ENCODE measurements at regions not wholly inside any gene's neighbourhood (a gene's known extent, or its start where the extent isn't known, plus 50 kb on each side); places are given as distances from the start of the nearest gene placed in this dataset.

DNA sequence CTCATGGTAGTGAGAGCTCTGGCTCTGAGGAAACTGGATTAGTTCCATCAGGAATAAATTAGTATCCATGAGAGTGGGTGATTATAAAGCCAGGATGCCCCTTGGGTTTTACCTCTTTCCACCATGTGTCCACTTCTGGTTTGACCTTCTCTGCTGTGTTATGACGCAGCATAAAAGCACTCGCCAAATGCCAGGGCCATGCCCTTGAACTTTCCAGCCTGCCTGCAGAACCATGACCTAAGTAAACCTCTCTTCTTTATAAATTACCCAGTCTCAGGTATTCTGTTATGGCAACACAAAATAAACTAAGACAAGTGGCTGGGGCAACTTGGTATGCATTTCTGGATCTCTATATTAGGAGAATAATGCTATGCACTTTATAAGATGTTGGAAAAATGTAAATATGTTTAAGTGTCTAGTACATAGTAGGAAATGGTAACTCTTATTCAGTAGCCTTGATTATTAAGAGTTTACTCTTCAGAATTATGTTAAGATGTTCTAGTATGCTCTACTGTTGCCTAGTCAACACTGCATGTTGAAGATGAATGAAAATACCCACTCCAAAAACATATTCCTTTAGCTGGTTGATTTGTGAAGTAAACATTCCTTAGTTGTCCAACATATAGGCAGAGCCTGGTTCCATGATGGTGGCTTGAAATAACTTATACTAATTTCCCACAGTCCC lies 455.6 kb upstream of the TMPO start:
- no peak for DNase-seq (ENCODE audit: low spot score)

DNA sequence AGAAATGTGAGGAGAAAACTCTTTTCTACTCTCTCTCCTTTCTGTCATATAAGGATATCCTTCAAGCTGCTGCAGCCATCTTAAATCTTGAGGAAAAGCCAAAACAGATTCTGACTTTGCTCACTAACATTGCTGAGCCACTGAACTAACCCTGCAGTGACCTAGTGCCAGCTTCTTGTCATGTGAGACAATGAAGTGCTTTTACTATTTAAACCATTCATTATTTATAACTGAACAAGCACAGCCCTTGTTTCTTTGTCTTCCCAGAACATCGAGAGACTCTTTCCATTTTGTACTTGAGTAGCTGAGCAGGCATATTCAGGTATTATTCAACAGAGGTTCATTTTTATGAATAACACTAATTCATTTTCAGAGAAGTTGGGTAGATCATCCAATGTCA lies 455.0 kb upstream of the TMPO start:
- DNase-seq (ENCODE audit: low spot score), result no peak

DNA sequence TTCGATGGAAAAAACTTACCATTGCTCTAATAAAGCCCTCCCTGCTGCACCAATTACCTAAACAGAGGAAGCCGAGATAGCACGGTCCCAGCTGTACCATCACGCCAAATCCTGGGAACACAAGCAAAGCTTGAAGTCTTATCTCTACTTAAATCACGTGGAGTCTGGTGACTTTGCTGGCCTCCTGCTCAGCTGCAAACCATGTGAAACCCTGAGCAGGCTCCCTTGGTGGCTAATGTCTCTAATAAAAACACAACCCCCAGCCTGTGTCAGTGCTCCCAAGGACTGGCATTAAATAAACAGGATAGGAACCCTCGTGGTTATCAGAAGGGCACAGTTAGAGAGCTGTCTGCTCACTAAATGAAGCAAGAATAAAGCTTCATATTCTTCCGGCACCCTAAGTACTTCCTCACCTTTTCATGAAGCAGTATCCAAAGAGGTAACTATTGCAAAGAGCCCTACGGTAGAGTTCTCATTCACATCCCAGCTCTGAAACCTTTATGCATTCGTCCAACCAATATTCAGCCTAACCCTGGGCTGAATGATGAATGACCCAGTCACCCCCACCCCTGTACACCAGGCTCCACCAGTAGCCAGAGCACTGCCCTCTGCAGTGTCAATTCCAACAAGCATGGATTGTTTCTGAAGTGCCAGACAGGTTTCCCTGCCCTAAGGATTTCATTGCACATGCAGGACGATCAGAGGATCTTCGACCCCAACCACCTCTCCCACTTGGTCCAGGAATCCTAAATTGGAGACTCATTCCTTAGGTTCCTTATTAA lies 452.7 kb upstream of the TMPO start:
- DNase-seq (ENCODE audit: low spot score), result no peak

DNA sequence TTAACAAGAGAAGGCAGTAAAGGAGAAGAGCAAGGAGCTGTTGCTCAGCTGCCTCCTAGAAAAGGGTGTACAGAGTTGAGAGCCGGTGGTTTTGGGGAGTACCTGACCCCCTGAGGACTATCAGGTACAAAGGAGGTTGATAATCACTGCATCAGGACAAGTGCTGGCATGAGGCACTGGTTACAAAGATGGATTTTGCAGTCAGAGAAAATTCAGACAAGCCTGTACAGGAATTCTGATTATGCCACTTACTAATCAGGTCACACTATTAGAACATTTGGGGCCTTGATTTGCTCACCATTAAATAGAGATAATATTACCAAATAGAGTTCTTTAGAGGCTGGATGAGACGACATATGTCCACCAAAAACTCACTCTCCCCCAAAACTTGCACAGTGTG lies 450.9 kb upstream of the TMPO start:
- DNase-seq (ENCODE audit: low spot score), result peak; percentile 39

DNA sequence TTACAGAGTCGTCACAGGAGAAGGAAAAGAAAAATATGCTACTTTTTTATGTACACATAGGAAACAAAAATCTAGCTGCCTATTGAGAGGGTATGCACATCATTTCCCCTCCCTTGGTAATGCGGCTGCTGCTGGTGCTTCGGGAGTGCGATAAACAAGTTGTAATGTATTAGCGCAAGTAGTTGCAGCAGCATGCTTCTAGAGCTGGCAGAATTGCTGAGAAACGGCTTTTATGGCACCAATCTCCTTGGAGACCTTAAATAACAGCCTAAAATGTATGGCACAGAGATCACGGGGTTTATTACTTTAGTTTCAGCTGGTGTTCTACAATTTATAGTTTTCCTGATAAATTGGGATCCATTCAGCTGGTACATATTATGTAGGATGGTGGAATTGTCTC lies 447.6 kb upstream of the TMPO start:
- no peak for DNase-seq (ENCODE audit: low spot score)

DNA sequence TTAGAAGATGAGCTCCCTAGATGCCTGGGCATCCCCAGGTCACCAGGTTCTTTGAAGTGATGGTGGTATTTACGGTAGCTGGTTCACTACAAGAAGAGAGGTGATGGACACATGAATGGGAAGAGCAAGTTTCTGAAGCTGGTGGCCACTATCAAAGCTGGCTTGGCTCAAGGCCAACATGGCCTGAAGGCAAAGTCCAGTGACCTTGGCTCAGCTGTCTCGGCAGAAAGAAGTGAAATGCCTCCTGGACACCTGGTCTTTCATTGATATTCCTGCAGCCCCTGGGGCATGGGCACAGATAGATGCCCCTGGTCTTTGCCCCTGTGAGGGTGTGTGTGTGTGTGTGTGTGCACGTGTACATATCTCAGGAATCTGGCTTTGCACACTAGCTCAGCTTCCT lies 441.8 kb upstream of the TMPO start:
- DNase-seq (ENCODE audit: low spot score), result no peak

DNA sequence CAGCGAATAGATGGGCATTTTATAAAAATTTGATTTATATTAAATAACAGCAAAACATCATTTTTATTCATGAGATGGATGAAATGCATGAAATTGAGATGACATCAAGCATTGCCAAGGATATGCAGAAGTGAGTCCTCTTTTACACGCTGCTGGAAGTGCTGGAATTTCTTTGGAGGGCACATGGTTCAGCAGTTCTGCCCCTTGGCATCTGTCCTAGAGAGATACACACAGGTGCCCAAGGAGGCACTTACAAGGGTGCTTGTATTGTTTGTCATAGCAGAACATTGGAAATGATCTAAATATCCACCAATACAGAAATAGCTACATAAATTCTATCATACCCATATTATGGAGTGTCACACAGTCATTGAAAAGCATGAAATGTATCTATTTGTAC lies 441.1 kb upstream of the TMPO start:
- no peak for DNase-seq (ENCODE audit: low spot score)

DNA sequence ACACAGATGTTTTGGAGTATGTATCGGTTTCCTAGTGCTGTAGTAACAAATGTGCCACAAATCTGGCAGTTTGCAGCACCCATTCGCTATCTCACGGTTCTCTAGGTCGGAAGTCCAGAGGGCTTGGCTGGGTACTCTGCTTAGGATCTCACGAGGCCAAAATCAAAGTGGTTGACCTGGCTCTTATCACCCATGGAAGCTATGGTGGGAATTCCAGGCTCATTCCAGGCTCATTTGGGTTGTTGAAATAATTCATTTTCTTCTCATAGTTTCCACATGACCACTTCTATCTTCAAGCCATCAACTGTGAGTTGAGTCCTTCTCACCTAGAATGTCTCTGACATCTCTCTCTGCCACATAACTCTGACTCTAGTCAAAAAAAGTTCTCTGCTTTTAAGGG lies 431.0 kb upstream of the TMPO start:
- no peak for DNase-seq (ENCODE audit: low spot score)

DNA sequence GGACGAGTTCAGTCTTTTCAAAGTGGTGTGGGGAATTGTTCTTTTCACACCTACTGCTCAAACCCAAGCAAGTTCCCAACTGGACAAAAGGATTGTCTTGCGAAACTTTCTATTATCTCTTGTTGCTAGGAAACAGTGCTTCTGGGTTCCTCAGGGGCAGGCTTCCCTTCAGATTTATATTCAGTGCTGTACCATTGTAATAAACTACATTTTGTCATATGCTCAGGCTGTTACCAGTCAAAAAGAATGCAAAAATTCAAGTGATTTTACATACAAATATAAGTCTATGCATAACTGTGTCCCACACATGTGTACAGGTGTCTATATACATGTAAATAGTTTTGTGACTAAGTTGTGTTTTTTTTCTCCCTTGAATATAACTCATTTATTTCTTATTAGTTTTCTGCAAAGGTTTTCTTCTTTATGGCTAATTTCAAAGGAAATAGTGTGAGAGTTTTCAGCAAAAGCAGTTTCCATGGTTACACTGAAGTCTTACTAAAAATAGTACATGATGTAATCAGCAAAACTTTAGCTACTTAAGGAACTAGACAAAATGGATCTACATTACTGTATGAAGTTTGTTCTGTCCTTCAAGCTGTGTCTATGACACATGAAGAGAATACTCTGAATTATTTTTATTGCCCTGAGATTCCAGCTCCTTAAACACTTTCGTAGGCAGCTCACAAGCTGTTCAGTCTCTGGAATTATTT lies 430.2 kb upstream of the TMPO start:
- DNase-seq (ENCODE audit: low spot score), result peak; percentile 88

DNA sequence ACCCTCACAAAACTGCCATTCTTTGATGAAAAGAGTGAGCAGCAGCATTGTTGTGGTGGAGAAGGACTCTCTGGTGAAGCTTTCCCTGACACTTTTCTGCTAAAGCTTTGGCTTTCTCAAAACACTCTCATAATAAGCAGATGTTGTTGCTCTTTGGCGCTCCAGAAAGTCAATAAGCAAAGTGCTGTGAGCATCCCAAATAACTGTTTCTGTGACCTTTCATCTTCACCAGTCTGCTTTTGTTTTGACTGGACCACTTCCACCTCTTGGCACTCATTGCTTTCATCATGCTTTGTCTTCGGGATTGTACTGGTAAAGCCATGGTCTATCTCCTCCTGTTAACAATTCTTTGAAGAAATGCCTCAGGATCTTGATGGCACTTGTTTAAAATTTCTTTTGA lies 424.7 kb upstream of the TMPO start:
- peak; percentile 21 for DNase-seq (ENCODE audit: low spot score)

DNA sequence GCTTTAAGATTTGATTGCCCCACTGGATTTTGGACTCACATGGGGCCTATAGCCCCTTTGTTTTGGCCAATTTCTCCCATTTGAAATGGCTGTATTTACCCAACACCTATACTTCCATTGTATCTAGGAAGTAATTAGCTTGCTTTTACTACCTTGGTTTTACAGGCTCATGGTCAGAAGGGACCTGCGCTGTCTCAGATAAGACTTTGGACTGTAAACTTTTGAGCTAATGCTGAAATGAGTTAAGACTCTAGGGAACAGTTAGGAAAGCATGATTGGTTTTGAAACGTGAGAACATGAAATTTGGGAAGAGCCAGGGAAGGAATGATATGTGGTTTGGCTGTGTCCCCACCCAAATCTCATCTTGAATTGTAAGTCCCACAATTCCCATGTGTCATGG lies 419.0 kb upstream of the TMPO start:
- no peak for DNase-seq (ENCODE audit: low spot score)

DNA sequence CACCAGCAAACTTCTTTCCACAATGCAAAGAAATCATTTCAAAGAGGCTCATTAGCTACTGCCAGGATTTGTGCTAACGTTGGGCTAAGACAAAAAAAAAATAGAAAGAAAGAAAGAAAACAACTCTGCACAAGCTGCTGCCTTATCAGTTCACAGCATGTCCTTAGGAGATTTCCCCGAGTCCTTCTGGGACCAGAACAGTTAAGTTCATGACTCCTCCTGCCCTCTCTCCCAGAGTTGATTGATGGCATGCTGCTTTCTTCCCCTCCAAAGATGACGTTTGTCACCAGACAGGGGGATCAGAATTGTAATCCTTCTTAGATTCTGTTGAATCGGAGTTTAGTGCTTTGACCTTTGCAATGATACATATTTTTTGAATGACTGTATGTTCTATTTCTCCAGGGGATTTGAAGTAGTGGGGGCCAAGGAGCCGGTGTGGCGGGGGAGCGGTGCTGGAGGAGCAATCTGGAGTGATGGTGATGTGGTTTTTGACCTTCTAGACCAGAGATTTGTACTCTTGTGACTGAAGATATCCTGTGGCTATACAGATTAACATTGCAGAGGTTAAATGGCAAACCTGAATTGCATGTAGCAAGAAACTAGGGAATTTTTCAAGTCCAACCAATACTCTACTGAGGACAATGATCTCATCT lies 409.2 kb upstream of the TMPO start:
- DNase-seq (ENCODE audit: low spot score), result peak; percentile 84

DNA sequence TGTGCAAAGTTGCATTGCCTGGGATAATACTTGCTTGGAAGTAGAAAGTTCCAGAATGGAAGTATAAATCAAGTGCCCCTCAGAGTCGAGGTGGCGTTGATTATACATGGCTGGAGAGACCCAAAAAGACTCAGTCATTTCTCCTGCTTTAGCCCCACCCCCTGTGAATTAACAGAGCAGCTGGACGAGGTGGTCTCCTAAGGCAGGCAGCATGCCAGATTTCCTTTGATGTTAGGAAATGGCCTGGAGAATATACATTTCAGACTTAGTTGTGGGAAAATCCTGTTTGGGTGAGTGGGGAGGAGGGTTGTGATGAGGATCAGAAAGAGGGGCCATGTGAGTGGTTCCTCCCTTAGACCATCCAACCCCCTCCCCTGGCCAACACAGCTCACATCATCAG lies 406.1 kb upstream of the TMPO start:
- no peak for DNase-seq (ENCODE audit: low spot score)

DNA sequence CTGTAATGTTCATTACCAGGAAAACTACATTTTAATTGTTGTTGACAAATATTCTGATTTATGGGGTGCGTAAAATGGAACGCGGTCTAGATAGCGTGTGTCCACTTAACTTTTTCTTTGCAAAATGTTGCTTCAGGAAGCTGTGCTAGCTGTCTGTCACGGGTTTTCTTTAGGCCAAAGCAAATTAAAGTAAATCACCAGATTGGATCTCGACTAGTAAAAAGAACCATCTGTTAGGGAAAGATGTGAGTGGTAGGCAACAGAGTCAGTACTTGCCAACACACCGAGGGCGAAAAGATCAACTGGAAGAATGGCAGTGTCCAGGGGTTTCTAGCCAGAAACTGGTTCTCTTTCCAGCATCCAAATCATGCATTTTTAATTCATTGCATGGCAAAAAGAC lies 404.9 kb upstream of the TMPO start:
- DNase-seq (ENCODE audit: low spot score), result no peak

DNA sequence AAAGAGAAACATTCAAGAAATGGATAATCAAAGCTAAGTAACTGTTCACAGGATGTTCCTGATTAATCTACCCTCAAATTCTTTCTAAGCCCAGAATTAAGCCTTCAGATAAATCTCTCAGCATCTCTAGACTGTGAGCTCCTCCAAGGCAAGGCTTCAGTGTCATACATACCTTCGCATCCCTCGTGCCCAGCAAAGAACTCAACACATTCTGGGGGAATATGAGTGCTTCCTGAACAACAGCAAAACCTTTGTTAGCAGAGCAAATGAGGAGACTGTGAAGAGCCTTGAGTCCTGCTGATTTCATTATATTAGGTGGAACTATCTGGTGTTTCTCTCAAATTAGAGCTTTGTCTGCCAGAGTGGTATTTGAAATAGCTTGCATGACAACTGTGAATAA lies 401.8 kb upstream of the TMPO start:
- DNase-seq (ENCODE audit: low spot score), result no peak

DNA sequence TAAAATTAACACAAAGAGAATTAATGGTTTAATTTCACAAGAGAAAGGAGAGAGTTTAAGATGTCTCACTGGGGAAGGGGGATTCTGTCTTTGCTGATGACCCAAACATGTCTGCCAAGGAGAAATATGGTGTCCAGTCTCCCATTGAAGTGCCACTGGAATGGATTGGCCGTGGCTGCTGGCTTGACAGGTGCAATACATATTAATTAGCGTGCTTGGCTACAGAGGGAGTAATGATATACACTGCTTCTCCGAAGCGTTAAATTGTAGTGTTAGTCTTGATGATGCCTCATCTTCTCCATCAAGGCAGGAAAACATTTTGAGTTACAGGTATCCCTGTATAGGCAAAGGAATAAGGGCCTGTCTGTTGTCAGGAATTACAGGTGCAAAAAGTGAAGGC lies 393.4 kb upstream of the TMPO start:
- no peak for DNase-seq (ENCODE audit: low spot score)

DNA sequence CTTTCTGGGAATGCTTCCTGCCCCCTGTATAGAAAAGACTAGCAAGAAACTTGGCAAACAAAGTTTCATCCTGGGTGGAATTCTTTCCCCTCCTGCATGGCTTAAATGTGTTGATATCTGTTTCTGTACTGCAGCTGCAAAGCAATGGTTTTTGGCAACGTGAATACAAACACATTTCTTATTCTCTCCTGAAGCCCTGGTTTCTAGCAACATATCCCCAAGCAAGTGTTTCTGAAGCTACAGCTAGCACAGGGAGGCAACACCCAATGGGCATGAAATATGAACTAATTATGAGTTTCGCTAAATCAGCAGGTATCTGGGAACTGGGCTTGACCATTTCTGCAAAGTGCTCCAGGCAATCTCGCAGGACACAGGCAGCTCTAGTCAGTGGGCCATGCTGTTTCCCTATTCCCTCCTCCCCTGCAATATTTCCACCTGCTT lies 392.3 kb upstream of the TMPO start:
- DNase-seq (ENCODE audit: low spot score), result peak; percentile 56

DNA sequence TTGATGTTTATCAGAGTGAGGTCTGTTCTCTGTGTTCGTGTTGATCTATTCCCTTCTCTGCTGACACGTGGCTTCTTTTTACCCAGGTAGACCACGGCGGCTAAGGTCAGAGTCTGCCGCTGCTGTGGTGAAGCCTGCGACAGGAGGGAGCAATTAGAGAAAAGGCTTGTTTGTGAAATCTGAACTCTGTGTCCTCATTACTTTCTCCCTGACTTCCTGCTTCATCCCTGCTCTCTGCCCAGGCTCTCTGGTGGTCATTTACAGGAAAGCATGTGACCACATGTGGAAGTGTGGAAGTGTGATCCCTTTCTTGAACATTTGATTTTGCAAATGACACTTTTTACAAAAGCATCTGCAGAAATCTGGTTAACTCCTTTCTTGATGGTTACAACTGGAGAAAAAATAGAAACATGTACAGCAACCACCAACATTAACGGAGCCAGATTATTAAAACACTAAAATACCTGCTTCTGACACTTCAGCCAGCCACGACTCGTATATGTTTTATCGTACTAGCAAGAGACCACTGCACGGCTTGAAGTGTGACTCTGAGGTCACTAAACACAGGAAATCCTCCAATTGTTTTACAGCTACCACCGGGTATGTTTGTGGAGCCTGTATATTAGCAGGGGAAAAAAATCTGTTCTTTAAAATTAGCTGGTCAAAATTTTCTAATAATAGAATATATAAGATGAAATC lies 388.6 kb upstream of the TMPO start:
- DNase-seq (ENCODE audit: low spot score), result no peak

DNA sequence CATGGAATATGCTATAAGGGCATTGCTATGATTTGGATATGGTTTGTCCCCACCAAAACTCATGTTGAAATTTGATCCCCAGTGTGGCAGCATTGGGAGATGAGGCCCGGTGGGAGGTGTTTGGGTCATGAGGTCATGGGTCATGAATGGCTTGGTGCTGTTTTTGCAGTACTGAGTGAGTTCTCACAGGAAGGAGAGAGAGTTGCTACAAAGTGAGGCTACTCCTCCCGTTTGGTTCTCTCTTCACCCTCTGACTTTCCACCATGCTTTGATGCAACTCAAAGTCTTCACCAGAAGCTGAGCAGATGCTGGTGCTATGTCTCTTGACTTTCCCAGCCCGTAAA lies 388.1 kb upstream of the TMPO start:
- DNase-seq (ENCODE audit: low spot score), result no peak

DNA sequence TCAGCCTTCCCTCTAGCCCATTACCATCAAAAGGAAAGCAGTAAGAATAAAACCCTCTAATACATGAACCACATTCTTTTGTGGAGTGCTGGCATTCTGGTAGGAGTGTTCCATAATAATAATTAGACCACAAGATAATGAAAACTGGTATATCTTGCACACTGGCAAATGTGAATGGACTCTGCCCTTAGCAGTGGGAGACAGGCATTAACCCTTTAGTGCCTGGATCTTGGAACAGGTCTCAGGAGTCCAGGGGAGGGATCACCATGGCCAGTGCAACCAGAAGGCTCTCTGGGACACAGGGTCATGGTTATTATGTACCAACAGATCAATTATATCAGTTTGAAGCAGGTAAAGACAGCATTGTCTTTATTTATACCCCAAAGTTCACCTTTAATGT lies 387.5 kb upstream of the TMPO start:
- no peak for DNase-seq (ENCODE audit: low spot score)

DNA sequence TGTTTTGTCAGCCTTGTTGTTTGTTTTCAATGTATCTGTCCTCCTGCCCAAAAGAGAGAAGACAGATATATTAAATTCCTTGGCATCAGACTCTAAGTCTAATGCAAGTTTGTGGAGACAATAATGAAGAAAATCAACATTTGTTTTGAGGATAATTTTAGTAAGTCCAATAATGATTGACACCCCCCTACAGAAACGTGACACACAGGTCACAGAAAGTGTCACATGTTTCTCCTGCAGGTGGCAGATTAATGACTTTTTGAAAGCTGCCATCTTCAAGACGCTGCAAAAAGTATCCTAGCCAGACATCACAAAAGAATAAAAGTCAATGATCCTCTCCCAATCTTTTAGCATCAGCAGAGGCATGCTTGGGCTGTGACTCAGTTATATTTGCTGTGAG lies 378.8 kb upstream of the TMPO start:
- DNase-seq (ENCODE audit: low spot score), result no peak

DNA sequence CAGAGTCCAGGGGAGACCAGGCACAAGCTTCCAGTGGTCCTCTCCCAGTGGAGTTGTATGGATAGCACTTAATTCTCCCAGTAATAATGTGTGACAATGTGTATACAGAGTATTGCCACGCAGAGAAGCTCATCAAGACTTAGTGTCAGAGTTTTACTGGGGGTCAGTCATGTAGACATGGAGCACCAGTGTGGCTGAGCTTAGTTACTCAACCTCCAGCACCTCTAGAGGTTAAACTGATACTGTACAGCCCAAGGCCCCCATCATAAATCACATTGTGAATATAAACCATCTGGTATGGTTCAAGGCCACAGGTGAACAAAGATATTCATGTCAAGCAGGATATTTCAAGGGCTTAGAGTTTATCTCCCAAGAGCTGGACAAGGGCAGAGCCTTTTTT lies 378.1 kb upstream of the TMPO start:
- DNase-seq (ENCODE audit: low spot score), result no peak
